ENCODE measurements at regions not wholly inside any gene's neighbourhood (a gene's known extent, or its start where the extent isn't known, plus 50 kb on each side); places are given as distances from the start of the nearest gene placed in this dataset.
A peak's percentile ranks its signal among the peaks of the same experiment; 100 is the strongest.

GRCh38 chr3:105222568-105223093, 144.1 kb upstream of the ALCAM start:
- Histone ChIP-seq H4K91ac (replicated peaks; ENCODE audit: insufficient read length, low read length) (no peak overlapping the region), H2BK15ac (ENCODE audit: low read length) (peak overlapping the region; percentile 46; the same call in 1 of the 2 replicates), H3K56ac (replicated peaks; ENCODE audit: insufficient read length, low read depth, low read length) (no peak overlapping the region), H2BK5ac (ENCODE audit: low read depth, low read length) (no peak overlapping the region), H3K79me1 (ENCODE audit: low read depth, low read length) (no peaks in the 10 kb centered on the region), H3K27me3 (replicated peaks in 1 of 4; ENCODE audit: control insufficient read depth in 3 of 4, extremely low read depth in 1 of 4, insufficient read depth in 3 of 4, low read length in 3 of 4) (no peaks in the 10 kb centered on the region), H3K4ac (replicated peaks; ENCODE audit: insufficient read length, low read depth, low read length) (peak overlapping the region; percentile 32), H3K9me3 (ENCODE audit: insufficient read depth in 2 of 2, low read depth in 1 of 2, low read length in 1 of 2) (0 out of 4 replicates have a peak, but pooled peaks cover 0 to 3% of the 10 kb centered on the region in 2 experiments), H3K36me3 (ENCODE audit: control insufficient read depth in 2 of 4, insufficient read depth in 4 of 4, low read length in 3 of 4) (no peaks in the 10 kb centered on the region), H2BK20ac (ENCODE audit: low read length) (no peak overlapping the region), H3K27ac (ENCODE audit: low read depth, low read length) (no peak overlapping the region), H3K14ac (ENCODE audit: insufficient read length) (no peak overlapping the region), H3K18ac (ENCODE audit: extremely low read depth, low read length) (no peak overlapping the region), H3K79me2 (ENCODE audit: control insufficient read depth in 1 of 2, insufficient read depth in 2 of 2, low read length in 2 of 2) (no peaks in the 10 kb centered on the region), H3K9ac (replicated peaks in 1 of 4; ENCODE audit: extremely low read depth in 1 of 4, low read depth in 3 of 4, low read length in 3 of 4) (no peak overlapping the region), H4K20me1 (replicated peaks in 1 of 2; ENCODE audit: control insufficient read depth in 1 of 2, insufficient read depth in 2 of 2, low read length in 2 of 2) (no peaks in the 10 kb centered on the region), H2BK12ac (ENCODE audit: low read depth, low read length) (no peak overlapping the region), H3K4me2 (ENCODE audit: insufficient read depth in 1 of 2, low read depth in 2 of 2, low read length in 2 of 2) (no peak overlapping the region), H2AK5ac (ENCODE audit: low read depth, low read length) (no peak overlapping the region), H3K23ac (ENCODE audit: insufficient read length) (no peak overlapping the region), H3K4me3 (ENCODE audit: extremely low read depth in 1 of 4, insufficient read depth in 2 of 4, low read depth in 3 of 4, low read length in 4 of 4) (no peak overlapping the region), H3K23me2 (ENCODE audit: low read depth, low read length) (no peaks in the 10 kb centered on the region), H4K8ac (ENCODE audit: extremely low read depth, insufficient read depth, low read length) (no peak overlapping the region), H2AFZ (ENCODE audit: low read length) (0 out of 2 replicates have a peak overlapping the region, but pooled peaks have one; percentile 73), H4K5ac (ENCODE audit: insufficient read length, low read depth, low read length) (peak overlapping the region; percentile 36), H3K4me1 (replicated peaks in 1 of 4; ENCODE audit: control insufficient read depth in 3 of 4, insufficient read depth in 4 of 4, low read length in 3 of 4) (no peaks in the 10 kb centered on the region; a peak in 1 of 7 replicates), H2BK120ac (replicated peaks; ENCODE audit: low read depth, low read length) (no peak overlapping the region)
- TF ChIP-seq TAF1 (IDR thresholded peaks at IDR 0.05; ENCODE audit: low read depth, low read length) = no peak
- TF ChIP-seq RAD21 (IDR thresholded peaks at IDR 0.05 in 1 of 2, conservative IDR thresholded peaks at IDR 0.05 in 1 of 2; ENCODE audit: low read depth in 2 of 2, low read length in 2 of 2) = peak; percentile 14 to 43; a peak in 3 of 4 replicates
- TF ChIP-seq TAF7 (optimal IDR thresholded peaks at IDR 0.05; ENCODE audit: borderline replicate concordance, low read depth, low read length) = no peak
- TF ChIP-seq BRCA1 (IDR thresholded peaks at IDR 0.05; ENCODE audit: low read depth, low read length) = no peak
- no peak for TF ChIP-seq POLR2AphosphoS5 (IDR thresholded peaks at IDR 0.05; ENCODE audit: low read depth, low read length)
- TF ChIP-seq TEAD4 (IDR thresholded peaks at IDR 0.05; ENCODE audit: low read depth, low read length) = peak; percentile 88
- TF ChIP-seq SIN3A (conservative IDR thresholded peaks at IDR 0.05 in 1 of 2, IDR thresholded peaks at IDR 0.05 in 1 of 2; ENCODE audit: low read depth in 1 of 2, low read length in 2 of 2) = no peak
- TF ChIP-seq CTCF (IDR thresholded peaks at IDR 0.05; ENCODE audit: control extremely low read depth in 1 of 3, insufficient read depth in 1 of 3, low read depth in 1 of 3, low read length in 3 of 3) = peak in 2 of 3 experiments; percentile 29 to 30; a peak in 2 of 4 replicates
- no peak for TF ChIP-seq CEBPB (IDR thresholded peaks at IDR 0.05; ENCODE audit: low read depth, low read length)
- TF ChIP-seq POU5F1 (IDR thresholded peaks at IDR 0.05; ENCODE audit: low read depth, low read length) = no peak
- FAIRE-seq (peak; percentile 28), DNase-seq (ENCODE audit: low read depth in 1 of 2, low spot score in 2 of 2) (no peak)
- ChIA-PET CTCF (ENCODE audit: partially characterized antibody) (interaction anchor here (1.0 kb wide), 1 partner anchor 138 kb away, joined by 4 read pairs; no protein-coding TSS in a partner anchor), POLR2A (ENCODE audit: partially characterized antibody) (no interaction called here)
- WGBS, 2 experiments (ENCODE audit: extremely low coverage in 1 of 2, insufficient coverage in 1 of 2, insufficient read length in 1 of 2, insufficient replicate concordance in 2 of 2, low coverage in 1 of 2, low lambda C conversion rate in 2 of 2, missing lambda C conversion rate in 1 of 2) = 92% methylated on average over 8 of the region's 8 CpGs; no CpG with 5 or more reads in 1 of the 2 experiments
